HepG2 (cell line): ENCODE measurements at regions not wholly inside any gene's neighbourhood (a gene's known extent, or its start where the extent isn't known, plus 50 kb on each side); places are given as distances from the start of the nearest gene placed in this dataset.

Experiments used
- ARNTL ChIP-seq: sonication (generic); formaldehyde crosslinking; IDR thresholded peaks from 2 replicates; pipeline ENCODE4 v1.4.0; 2020; ENCODE audit warnings: mild to moderate bottlenecking, missing genetic modification reagents
- BCL6 ChIP-seq: IDR thresholded peaks from 2 replicates; pipeline ENCODE4 v1.6.1; 2016; ENCODE audit warnings: missing genetic modification reagents, missing compliant biosample characterization
- ELF1 ChIP-seq: sonication (generic); formaldehyde crosslinking; IDR thresholded peaks from 2 replicates; pipeline ENCODE4 v1.4.0; 2020; ENCODE audit warnings: missing genetic modification reagents
- ETV5 ChIP-seq: IDR thresholded peaks from 2 replicates; pipeline ENCODE4 v1.6.1; 2018; ENCODE audit warnings: missing biosample characterization, missing genetic modification reagents, inconsistent platforms, borderline replicate concordance
- GABPB1 ChIP-seq: IDR thresholded peaks from 2 replicates; pipeline ENCODE4 v1.6.1; 2016; ENCODE audit warnings: mild to moderate bottlenecking, missing genetic modification reagents, moderate library complexity, missing compliant biosample characterization
- GATAD2A ChIP-seq: IDR thresholded peaks from 2 replicates; pipeline ENCODE4 v1.6.1; 2016
- HMGA1 ChIP-seq: sonication (generic); formaldehyde crosslinking; conservative IDR thresholded peaks from 2 replicates; pipeline ENCODE4 v1.4.0; 2020; ENCODE audit warnings: missing genetic modification reagents
- HNF4A ChIP-seq: sonication (generic); formaldehyde crosslinking; IDR thresholded peaks from 2 replicates; pipeline ENCODE4 v1.4.0; 2020; ENCODE audit warnings: missing genetic modification reagents
- HNF4G ChIP-seq, 2 experiments: sonication (generic) in 1 of 2; formaldehyde crosslinking in 1 of 2; IDR thresholded peaks; 2 replicates each; pipeline versions ENCODE4 v1.4.0 to v1.6.1; 2011 to 2020; ENCODE audit warnings: borderline replicate concordance in 2 of 2, low read depth in 2 of 2, mild to moderate bottlenecking in 2 of 2, low read length in 1 of 2, missing genetic modification reagents in 1 of 2, moderate library complexity in 1 of 2
- KDM6A ChIP-seq: IDR thresholded peaks from 2 replicates; pipeline ENCODE4 v1.6.1; 2016; ENCODE audit warnings: low read depth
- NFIC ChIP-seq: IDR thresholded peaks from 2 replicates; pipeline ENCODE4 v1.6.1; 2012; ENCODE audit warnings: mild to moderate bottlenecking, low read length, inconsistent platforms
- NR2C2 ChIP-seq: sonication (generic); formaldehyde crosslinking; IDR thresholded peaks from 2 replicates; pipeline ENCODE4 v1.4.0; 2020; ENCODE audit warnings: missing genetic modification reagents, mild to moderate bottlenecking, moderate library complexity, borderline replicate concordance
- POGZ ChIP-seq: sonication (generic); formaldehyde crosslinking; IDR thresholded peaks from 2 replicates; pipeline ENCODE4 v1.4.0; 2020; ENCODE audit warnings: mild to moderate bottlenecking, missing genetic modification reagents
- RCOR2 ChIP-seq: IDR thresholded peaks from 2 replicates; pipeline ENCODE4 v1.6.1; 2016; ENCODE audit warnings: missing biosample characterization, missing genetic modification reagents
- SALL1 ChIP-seq: sonication (generic); formaldehyde crosslinking; IDR thresholded peaks from 2 replicates; pipeline ENCODE4 v1.8.0; 2022; ENCODE audit warnings: mild to moderate bottlenecking, missing genetic modification reagents
- TEAD3 ChIP-seq: optimal IDR thresholded peaks from 2 replicates; pipeline ENCODE3; 2016; ENCODE audit warnings: borderline replicate concordance
- ZC3H4 ChIP-seq: sonication (generic); formaldehyde crosslinking; IDR thresholded peaks from 2 replicates; pipeline ENCODE4 v1.4.0; 2020; ENCODE audit warnings: missing genetic modification reagents, borderline replicate concordance
- ZFP37 ChIP-seq: sonication (generic); formaldehyde crosslinking; IDR thresholded peaks from 2 replicates; pipeline ENCODE4 v1.4.0; 2020; ENCODE audit warnings: missing genetic modification reagents, borderline replicate concordance
- ZMYM4 ChIP-seq: sonication (generic); formaldehyde crosslinking; IDR thresholded peaks from 2 replicates; pipeline ENCODE4 v1.8.1; 2023; ENCODE audit warnings: mild to moderate bottlenecking, missing genetic modification reagents
- ZNF550 ChIP-seq: sonication (generic); formaldehyde crosslinking; IDR thresholded peaks from 2 replicates; pipeline ENCODE4 v1.4.0; 2020; ENCODE audit warnings: mild to moderate bottlenecking, missing genetic modification reagents, borderline replicate concordance
- ZSCAN22 ChIP-seq: sonication (generic); formaldehyde crosslinking; IDR thresholded peaks from 2 replicates; pipeline ENCODE4 v1.4.0; 2020; ENCODE audit warnings: mild to moderate bottlenecking, missing genetic modification reagents
- TF ChIP-seq, protein P1 (sequence below): sonication (generic); formaldehyde crosslinking; conservative IDR thresholded peaks from 2 replicates; pipeline ENCODE4 v1.4.0; 2020; ENCODE audit warnings: mild to moderate bottlenecking, missing genetic modification reagents, moderate library complexity
- TF ChIP-seq, protein P2 (sequence below): sonication (generic); formaldehyde crosslinking; IDR thresholded peaks from 2 replicates; pipeline ENCODE4 v1.5.1; 2020; ENCODE audit warnings: mild to moderate bottlenecking, missing genetic modification reagents
- TF ChIP-seq, protein P3 (sequence below): sonication (generic); formaldehyde crosslinking; IDR thresholded peaks from 2 replicates; pipeline ENCODE4 v1.4.0; 2020; ENCODE audit warnings: missing genetic modification reagents

DNA sequence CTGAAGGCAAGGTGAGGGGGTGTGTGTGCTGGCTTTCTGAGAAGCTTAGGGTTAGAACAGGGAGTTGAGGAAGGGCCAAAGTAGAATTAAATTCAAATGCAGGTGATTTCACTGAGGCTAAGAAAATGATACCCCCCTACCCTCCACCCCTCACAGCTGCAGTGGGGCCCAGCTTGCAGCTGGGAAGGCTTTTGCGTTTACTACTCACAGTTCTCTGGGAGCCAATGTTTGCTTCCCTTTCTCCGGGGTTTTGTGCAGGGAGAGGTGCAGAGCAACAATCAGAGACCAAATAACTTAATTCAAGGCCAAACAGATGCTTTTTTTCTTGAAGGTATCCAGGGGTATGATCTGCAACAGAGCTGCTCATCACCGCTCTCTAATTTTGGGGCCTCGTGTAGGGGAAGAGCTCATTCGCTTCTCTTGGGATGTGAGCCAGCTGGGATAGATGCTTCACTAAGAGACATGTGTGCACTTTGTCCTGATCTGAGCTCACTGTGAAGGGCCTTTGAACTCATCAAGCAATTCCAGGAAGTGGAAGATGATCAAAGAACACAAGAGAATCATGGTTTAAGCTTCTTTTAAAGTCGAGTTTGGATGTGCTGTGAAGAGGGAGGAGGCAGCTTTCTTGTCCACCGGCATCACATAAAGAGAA is 122.7 kb upstream of the C1GALT1C1 start (continued):
- TF ChIP-seq KDM6A (CRISPR knock-in tag) (0 out of 2 replicates have a peak, but pooled peaks have one; percentile 55), ZMYM4 (peak; percentile 37; the same call in 1 of the 2 replicates), HNF4G (IDR thresholded peaks at IDR 0.05; ENCODE audit: borderline replicate concordance, low read depth, low read length) (peak; percentile 33), HNF4G (CRISPR knock-in tag; IDR thresholded peaks at IDR 0.05; ENCODE audit: borderline replicate concordance, low read depth) (peak; percentile 55; the same call in 1 of the 2 replicates), ARNTL (CRISPR knock-in tag) (peak; percentile 53; the same call in 1 of the 2 replicates), BCL6 (CRISPR knock-in tag) (0 out of 2 replicates have a peak, but pooled peaks have one; percentile 11), NFIC (peak; percentile 32; the same call in 1 of the 2 replicates), POGZ (peak; percentile 33; the same call in 1 of the 2 replicates), TEAD3 (CRISPR knock-in tag) (peak; percentile 35), SALL1 (CRISPR knock-in tag) (peak; percentile 44), RCOR2 (CRISPR knock-in tag) (peak; percentile 32; the same call in 1 of the 2 replicates), HNF4A (peak; percentile 90), ELF1 (peak; percentile 71), GABPB1 (0 out of 2 replicates have a peak, but pooled peaks have one; percentile 14), ZC3H4 (CRISPR knock-in tag) (no peak), ZSCAN22 (CRISPR knock-in tag) (peak; percentile 55; the same call in 1 of the 2 replicates), ETV5 (CRISPR knock-in tag) (peak; percentile 70; the same call in 1 of the 2 replicates), ZFP37 (CRISPR knock-in tag) (no peak), GATAD2A (CRISPR knock-in tag) (peak; percentile 53), ZNF550 (CRISPR knock-in tag) (no peak), NR2C2 (peak; percentile 44; the same call in 1 of the 2 replicates), HMGA1 (no peak)
- TF ChIP-seq, protein P1, sequence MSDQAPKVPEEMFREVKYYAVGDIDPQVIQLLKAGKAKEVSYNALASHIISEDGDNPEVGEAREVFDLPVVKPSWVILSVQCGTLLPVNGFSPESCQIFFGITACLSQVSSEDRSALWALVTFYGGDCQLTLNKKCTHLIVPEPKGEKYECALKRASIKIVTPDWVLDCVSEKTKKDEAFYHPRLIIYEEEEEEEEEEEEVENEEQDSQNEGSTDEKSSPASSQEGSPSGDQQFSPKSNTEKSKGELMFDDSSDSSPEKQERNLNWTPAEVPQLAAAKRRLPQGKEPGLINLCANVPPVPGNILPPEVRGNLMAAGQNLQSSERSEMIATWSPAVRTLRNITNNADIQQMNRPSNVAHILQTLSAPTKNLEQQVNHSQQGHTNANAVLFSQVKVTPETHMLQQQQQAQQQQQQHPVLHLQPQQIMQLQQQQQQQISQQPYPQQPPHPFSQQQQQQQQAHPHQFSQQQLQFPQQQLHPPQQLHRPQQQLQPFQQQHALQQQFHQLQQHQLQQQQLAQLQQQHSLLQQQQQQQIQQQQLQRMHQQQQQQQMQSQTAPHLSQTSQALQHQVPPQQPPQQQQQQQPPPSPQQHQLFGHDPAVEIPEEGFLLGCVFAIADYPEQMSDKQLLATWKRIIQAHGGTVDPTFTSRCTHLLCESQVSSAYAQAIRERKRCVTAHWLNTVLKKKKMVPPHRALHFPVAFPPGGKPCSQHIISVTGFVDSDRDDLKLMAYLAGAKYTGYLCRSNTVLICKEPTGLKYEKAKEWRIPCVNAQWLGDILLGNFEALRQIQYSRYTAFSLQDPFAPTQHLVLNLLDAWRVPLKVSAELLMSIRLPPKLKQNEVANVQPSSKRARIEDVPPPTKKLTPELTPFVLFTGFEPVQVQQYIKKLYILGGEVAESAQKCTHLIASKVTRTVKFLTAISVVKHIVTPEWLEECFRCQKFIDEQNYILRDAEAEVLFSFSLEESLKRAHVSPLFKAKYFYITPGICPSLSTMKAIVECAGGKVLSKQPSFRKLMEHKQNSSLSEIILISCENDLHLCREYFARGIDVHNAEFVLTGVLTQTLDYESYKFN (CRISPR knock-in tag), result peak; percentile 82
- TF ChIP-seq, protein P2, sequence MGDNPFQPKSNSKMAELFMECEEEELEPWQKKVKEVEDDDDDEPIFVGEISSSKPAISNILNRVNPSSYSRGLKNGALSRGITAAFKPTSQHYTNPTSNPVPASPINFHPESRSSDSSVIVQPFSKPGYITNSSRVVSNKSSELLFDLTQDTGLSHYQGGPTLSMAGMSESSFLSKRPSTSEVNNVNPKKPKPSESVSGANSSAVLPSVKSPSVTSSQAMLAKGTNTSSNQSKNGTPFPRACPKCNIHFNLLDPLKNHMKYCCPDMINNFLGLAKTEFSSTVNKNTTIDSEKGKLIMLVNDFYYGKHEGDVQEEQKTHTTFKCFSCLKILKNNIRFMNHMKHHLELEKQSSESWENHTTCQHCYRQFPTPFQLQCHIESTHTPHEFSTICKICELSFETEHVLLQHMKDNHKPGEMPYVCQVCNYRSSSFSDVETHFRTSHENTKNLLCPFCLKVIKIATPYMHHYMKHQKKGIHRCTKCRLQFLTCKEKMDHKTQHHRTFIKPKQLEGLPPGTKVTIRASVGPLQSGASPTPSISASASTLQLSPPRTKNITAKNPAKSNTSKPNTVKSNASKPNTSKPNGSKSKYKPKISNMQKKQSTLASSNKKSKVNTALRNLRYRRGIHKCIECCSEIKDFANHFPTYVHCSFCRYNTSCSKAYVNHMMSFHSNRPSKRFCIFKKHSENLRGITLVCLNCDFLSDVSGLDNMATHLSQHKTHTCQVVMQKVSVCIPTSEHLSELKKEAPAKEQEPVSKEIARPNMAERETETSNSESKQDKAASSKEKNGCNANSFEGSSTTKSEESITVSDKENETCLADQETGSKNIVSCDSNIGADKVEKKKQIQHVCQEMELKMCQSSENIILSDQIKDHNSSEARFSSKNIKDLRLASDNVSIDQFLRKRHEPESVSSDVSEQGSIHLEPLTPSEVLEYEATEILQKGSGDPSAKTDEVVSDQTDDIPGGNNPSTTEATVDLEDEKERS (CRISPR knock-in tag), result no peak
- TF ChIP-seq, protein P3, sequence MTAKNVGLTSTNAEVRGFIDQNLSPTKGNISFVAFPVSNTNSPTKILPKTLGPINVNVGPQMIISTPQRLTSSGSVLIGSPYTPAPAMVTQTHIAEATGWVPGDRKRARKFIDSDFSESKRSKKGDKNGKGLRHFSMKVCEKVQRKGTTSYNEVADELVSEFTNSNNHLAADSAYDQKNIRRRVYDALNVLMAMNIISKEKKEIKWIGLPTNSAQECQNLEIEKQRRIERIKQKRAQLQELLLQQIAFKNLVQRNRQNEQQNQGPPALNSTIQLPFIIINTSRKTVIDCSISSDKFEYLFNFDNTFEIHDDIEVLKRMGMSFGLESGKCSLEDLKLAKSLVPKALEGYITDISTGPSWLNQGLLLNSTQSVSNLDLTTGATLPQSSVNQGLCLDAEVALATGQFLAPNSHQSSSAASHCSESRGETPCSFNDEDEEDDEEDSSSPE (CRISPR knock-in tag), result no peak
